Stimulated activated CD8-positive, alpha-beta memory T cell treated with anti-CD3 and anti-CD28 coated beads, Interleukin-12 subunit alpha, Interleukin-12 subunit beta, amount 100 ng/mL, for 4 hours (primary cell): ENCODE measurements at regions not wholly inside any gene's neighbourhood (a gene's known extent, or its start where the extent isn't known, plus 50 kb on each side); places are given as distances from the start of the nearest gene placed in this dataset.
"Not testable (repeated sequence)": the region's sequence is repeated elsewhere in the genome, so short reads cannot be mapped to it uniquely, and the experiment has no call there.

ENCODE experiments used
- DNase-seq: peaks from one replicate; pipeline ENCODE4 v3.0.0-alpha.2; 2020; ENCODE audit warnings: low read depth

- DNase-seq = no peak
Observed at GRCh38 chr13:44887515-44887914, 101.8 kb downstream of the NUFIP1 start.

GRCh38 chr13:44884076-44884729, 105.1 kb downstream of the NUFIP1 start:
- DNase-seq = no peak

GRCh38 chr13:44879452-44880058, 109.7 kb downstream of the NUFIP1 start:
- DNase-seq = no peak

- no peak for DNase-seq
Observed at GRCh38 chr13:44876782-44877324, 112.4 kb downstream of the NUFIP1 start.

- no peak for DNase-seq
Observed at GRCh38 chr13:44874886-44875630, 114.2 kb downstream of the NUFIP1 start.

- no peak for DNase-seq
Observed at GRCh38 chr13:44874176-44874575, 115.1 kb downstream of the NUFIP1 start.

- no peak for DNase-seq
Observed at GRCh38 chr13:44873461-44873860, 115.8 kb downstream of the NUFIP1 start.

GRCh38 chr13:44872751-44873150, 116.5 kb downstream of the NUFIP1 start:
- no peak for DNase-seq

GRCh38 chr13:44870456-44870929, 118.8 kb downstream of the NUFIP1 start:
- no peak for DNase-seq

GRCh38 chr13:44869167-44869566, 120.1 kb downstream of the NUFIP1 start:
- no peak for DNase-seq

GRCh38 chr13:44868397-44868796, 120.9 kb downstream of the NUFIP1 start:
- no peak for DNase-seq

GRCh38 chr13:44867825-44868224, 121.4 kb downstream of the NUFIP1 start:
- DNase-seq = no peak

- no peak for DNase-seq
Observed at GRCh38 chr13:44866411-44866911, 122.8 kb downstream of the NUFIP1 start.

GRCh38 chr13:44865722-44866410, 123.4 kb downstream of the NUFIP1 start:
- DNase-seq = no peak

GRCh38 chr13:44863641-44864040, 125.6 kb downstream of the NUFIP1 start:
- DNase-seq = not testable (repeated sequence)

- no peak for DNase-seq
Observed at GRCh38 chr13:44860454-44860853, 128.8 kb downstream of the NUFIP1 start.

- DNase-seq = no peak
Observed at GRCh38 chr13:44857736-44858135, 131.5 kb downstream of the NUFIP1 start.

- no peak for DNase-seq
Observed at GRCh38 chr13:44857061-44857460, 132.2 kb downstream of the NUFIP1 start.

- DNase-seq = no peak
Observed at GRCh38 chr13:44855860-44856259, 133.4 kb downstream of the NUFIP1 start.

GRCh38 chr13:44854313-44855060, 134.8 kb downstream of the NUFIP1 start:
- no peak for DNase-seq

- DNase-seq = no peak
Observed at GRCh38 chr13:44853641-44854040, 135.6 kb downstream of the NUFIP1 start.
